GM19468 (cell line): ENCODE measurements at regions not wholly inside any gene's neighbourhood (a gene's known extent, or its start where the extent isn't known, plus 50 kb on each side); places are given as distances from the start of the nearest gene placed in this dataset.

Source experiments
- ATAC-seq: cut with Tn5 transposase; IDR thresholded peaks from one replicate; pipeline ENCODE4 v1.9.1; 2021; ENCODE audit warnings: mild to moderate bottlenecking, moderate library complexity, moderate number of reproducible peaks; ENCODE audit not compliant: unreplicated experiment; ENCODE audit errors: extremely low read depth

DNA sequence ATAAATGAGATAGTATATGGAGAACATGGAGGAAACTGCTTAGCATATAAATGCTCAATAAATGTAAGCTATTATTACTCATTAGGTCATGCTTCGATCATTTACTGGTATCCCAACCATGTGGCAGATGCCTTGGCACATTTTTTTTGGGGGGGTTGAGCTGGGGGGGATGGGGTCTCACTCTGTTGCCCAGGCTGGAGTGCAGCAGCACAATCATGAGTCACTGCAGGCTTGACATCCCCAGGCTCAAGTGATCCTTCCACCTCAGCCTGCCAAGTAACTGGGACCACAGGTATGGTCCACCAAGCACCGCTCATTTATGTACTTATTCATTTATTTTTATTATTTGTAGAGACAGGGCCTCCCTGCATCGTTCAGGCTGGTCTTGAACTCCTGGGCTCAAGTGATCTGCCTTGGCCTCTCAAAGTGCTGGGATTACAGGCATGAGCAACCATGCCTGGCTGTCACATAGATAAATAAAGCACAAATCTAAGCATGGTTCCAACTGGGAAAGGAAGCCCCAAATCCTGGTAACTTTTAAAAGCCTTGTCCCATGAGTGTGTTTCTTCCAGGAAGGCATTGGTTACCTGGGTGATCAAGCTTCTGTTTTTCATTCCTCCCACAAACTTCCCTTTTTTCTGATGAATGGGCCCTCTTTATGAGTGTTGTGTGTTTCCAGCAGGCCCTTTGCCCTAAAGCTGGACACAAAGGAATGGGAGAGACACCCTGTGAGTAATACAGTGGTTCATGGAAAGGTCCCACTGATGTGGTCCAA is 147.4 kb upstream of the UMPS start:
- ATAC-seq, result no peak

GRCh38 chr3:124584245-124584551 is 146.1 kb upstream of the UMPS start:
- ATAC-seq, result no peak

GRCh38 chr3:124584552-124585391 is 145.5 kb upstream of the UMPS start:
- ATAC-seq, result no peak

DNA sequence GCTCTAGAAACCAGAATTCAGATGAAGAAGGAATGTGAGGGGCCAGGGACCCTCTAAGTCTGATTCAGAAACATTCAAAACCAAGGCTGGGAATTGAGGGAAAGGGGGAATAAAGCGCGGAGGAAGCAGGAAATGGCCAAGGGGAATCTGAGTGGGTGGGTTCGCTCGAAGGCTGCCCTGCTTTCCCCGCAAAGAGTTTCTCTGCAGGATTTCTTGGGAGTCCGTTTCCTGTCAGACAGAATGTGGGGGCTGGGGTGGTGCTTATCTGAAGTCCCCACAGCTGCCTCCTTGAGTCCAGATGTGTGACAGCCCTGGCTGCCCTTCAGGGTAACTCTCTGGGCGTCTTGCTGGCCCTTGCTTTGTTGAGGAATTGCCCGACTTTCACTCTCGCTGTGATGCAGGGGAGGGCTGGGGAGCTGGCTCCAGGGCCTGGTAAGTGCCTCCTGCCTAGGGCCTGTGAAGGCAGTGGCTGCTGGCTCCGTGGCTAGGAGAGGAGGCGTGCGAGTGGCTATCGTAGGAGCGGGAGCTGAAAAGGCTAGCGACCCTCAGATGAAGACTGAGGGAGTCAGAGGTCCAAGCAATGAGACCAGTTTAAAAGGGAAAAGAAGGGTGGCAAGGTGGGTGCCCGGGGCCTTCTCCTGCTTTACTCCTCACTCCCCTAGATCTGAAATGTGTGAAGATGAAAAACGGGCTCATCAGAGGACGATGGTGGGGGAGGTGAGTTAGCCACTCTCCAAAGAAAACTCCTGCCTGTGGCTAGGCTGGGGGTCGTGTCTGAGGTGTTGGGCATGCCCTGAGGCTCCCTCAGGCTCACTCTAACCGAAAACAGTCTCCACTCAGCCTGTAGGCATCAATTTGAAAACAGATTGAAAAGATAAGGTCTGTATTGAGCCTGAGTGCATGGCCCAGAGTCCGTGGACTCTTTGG is 143.9 kb upstream of the UMPS start:
- no peak for ATAC-seq

- ATAC-seq, result no peak
Measured at GRCh38 chr3:124587053-124587408, 143.2 kb upstream of the UMPS start.

DNA sequence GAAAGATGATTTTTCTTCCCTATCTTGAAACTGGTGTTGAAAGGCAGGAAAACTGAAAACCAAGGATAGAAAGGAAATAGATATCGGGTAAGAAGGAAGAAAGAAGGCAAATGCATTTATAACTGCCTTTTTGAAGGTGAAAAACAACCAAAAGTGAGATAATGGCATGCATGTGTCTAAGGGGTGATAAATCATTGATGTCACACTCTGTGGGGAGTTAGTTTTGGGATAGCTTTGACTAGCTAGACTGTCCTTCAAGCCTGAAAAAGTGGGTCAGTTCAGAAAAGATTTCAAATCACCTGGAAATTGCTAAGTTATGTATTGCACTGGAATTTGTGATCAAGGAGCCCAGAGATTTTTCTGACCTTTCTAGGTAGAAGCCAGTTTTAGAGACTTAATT is 142.2 kb upstream of the UMPS start:
- ATAC-seq, result no peak

DNA sequence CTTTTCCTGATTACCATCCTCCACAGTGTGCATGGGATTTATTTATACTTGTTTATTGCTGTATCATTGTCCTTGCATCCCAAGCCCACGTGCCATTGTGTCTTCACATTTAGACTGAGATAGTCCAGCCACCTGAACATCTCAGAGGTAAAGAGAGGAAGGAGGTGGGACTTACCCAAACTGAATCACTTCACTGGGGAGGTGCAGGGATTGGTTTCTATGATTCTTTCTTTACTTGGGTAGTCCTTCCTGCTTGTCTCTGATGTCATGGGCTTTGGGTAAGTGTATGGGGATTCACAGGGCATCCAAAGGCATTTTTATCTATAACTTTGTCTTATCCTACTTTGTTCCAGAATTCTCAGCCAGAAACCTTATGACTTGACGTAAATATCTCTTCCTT is 141.5 kb upstream of the UMPS start:
- ATAC-seq, result no peak

DNA sequence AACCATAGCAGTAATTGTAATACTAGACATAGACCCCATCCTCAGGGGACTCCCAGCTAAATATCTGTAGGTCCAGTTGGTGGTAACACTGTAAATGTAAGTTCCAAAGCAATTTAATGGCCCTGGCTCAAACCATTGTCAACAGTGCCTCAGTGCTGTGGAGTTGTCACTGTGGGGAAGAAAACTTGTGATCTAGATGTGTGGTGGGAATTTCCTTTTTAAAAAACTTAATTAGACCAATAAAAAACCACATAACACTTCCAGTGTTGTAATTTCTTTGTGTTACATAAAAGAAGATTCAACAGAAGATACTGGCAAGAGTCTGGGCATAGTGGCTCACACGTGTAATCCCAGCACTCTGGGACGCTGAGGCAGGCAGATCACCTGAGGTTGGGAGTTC is 138.6 kb upstream of the UMPS start:
- no peak for ATAC-seq

GRCh38 chr3:124592658-124593441 is 137.4 kb upstream of the UMPS start:
- no peak for ATAC-seq

DNA sequence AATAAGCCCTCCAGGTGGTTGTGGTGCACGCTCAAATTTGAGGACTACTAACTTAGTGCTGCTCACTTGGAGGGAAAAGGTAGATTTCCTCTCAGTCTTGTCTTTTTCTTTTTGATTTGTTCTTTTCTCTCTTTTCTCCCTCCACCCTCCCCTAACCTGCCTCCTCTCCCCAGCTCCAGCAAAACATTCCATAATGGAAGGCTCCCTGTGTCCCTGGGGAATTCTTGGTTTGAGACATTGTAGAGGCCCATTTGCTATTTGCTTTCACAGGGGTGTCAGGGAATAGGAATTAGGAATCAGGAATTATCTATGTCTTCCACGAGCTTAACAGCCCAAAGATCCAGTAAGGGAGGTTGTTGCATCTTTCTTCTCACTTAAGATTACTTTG is 136.8 kb upstream of the UMPS start:
- no peak for ATAC-seq

DNA sequence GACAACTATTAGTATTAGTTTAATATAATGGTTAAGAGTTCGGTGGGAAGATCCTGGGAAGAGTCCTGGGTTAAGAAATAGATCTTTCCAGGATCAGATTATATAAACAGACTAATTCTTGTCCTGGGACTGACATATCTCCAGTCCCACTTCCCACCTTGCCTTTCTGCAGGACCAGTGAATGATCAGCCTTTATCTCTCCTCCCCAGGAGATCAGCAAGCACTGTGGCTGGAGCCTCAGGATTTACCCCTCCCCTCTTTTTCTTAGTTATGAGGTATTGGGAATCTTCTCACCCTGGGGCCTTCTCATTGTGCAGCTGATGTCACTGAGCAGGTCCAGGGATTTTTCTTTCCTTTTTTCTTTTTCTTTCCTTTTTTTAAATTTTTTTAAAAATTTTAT is 135.7 kb upstream of the UMPS start:
- no peak for ATAC-seq

- ATAC-seq, result no peak
Measured at GRCh38 chr3:124597273-124597672, 133.0 kb upstream of the UMPS start.

DNA sequence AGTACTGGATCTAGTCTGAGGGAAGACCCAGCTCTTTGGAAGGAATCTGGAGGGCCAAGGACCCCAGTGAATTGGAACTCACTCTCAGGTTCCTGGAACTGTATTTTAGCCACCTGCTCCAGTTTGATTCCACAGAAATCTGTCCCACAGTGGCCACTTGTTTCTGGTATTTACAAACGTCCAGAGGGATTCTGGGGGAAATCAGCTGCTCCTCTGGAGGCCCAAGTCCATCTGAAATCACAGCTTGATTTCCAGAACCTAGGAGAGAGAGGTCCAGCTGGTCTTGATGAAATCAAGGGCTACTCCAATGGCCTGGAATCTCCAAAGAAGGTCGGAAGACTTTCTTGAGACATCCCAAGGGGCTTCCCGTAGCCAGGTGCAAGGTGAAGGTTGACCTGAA is 132.3 kb upstream of the UMPS start:
- no peak for ATAC-seq

DNA sequence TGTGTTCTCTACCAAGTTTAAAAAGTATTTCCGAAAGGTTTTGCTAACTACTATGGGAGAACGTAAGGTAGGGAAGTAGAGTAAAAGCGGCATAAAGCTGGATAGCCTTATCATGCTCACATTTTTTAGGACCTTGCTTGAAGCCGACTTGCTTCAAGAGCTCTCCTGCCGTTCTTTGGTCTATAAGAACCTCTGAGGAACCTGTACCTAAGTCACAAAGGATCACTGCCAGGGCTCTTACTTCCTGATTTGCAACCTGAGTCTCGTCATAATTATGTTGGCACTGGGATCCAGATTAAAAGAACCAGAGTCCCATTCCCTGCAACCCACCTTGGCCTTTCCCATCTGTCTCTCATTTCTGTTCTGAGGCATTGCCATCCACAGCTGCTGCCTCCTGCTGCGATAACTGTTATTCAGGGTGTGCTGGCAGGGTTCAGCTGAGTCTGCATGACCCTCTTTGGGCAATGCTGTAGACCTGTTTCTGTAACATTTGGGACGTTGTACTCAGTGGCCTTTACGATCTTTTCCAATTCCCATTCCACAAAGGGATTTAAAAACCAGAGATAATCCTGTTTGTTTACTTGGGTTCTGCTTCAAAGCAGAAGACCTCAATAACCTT is 131.0 kb upstream of the UMPS start:
- ATAC-seq, result no peak

GRCh38 chr3:124599779-124600693 is 130.2 kb upstream of the UMPS start:
- ATAC-seq, result no peak

GRCh38 chr3:124600765-124601164 is 129.5 kb upstream of the UMPS start:
- no peak for ATAC-seq

DNA sequence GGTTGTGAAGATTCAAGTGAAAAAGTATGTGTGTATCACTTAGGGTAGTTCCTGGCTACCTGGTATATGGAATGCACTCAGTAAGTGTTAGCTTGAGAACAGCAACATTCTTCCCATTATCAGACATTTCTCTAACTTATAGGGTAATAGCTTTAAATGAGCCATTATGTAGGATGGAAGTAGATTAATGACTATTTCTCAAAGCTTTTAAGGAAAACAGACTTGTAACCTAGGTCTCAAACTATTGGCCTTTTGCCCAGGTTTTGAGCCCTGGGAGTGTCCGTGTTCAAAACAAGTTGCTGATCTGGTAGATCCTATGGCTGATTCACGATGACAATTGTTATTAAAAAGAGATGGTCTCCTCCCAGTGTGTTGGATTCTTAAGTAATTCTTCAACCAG is 129.1 kb upstream of the UMPS start:
- no peak for ATAC-seq

GRCh38 chr3:124602980-124603627 is 127.1 kb upstream of the UMPS start:
- ATAC-seq, result no peak
